ENCODE measurements at regions not wholly inside any gene's neighbourhood (a gene's known extent, or its start where the extent isn't known, plus 50 kb on each side); places are given as distances from the start of the nearest gene placed in this dataset.

- no peak for DNase-seq (ENCODE audit: low read depth in 3 of 3)
Observed at GRCh38 chr3:177812492-177812891, 615.2 kb upstream of the TBL1XR1 start.

DNA sequence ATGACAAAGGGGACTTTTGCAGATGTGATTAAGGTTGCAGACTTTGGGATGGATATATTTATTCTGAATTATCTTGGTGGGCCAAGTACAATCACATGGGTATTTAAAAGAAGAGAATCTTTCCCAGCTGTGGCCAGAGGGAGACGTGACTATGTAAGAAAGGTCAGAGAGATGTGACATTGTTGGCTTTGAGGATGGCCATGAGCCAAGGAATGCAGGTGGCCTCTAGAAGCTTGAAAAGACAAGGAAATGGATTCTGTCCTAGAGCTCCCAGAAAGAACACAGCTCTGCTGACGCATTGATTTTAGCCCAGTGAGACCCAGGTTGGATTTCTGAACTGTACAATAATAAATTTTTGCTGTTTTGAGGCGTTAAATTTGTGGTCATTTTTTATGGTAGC, 616.0 kb upstream of the TBL1XR1 start:
- DNase-seq (ENCODE audit: low read depth in 3 of 3): no peak

DNA sequence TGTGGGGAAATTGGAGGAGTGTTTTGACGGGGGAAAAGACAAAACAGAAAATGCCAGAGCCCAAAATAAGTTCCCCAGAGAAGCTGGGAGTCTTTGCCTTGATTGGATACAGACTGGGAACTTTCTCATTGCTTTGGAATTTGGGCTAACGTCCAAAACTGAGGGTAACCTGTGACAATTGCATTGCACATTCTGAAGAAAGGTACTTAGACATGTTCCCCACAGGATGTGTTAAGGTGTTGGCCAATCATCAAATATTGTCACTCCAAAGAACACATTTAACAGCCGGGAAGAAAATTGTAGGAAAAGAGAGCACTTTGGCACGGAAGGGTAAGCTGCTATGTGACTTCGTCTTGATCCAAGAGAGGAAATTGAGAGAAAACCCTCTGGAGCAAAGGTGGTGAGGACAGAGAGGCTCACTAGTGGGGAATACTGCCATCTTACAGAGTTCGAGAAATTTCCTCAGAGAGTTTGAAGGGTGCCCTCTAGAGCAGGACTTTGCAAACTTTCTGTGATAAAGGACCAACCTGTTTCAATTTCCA, 619.5 kb upstream of the TBL1XR1 start:
- DNase-seq (ENCODE audit: low read depth in 3 of 3): no peak

GRCh38 chr3:177817751-177818150, 620.5 kb upstream of the TBL1XR1 start:
- DNase-seq (ENCODE audit: low read depth in 3 of 3): no peak

DNA sequence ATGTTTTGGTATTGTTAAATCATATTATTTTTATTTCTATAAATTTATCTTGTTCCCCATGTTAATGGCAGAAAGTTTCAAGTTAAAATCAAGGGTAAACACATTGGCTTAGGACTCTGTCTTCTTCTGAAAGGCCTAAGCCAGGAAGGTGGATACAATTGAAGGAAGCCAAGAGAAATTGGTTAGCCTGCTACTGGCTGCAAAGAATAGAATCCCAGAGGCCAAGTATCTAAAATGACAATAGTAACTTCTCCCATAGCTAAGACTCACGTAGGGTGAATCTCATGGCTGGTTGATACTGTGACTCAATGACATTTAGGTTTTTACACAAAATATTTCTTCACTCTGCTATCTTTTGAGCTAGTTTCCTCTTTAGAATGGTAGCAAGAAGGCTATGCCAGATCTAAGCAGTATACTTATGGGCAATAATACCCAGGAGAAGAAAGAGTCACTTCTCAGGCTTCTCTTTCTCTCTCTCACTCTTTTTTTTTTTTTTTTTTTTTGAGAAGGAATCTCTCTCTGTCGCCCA, 621.5 kb upstream of the TBL1XR1 start:
- DNase-seq (ENCODE audit: low read depth in 3 of 3): no peak

DNA sequence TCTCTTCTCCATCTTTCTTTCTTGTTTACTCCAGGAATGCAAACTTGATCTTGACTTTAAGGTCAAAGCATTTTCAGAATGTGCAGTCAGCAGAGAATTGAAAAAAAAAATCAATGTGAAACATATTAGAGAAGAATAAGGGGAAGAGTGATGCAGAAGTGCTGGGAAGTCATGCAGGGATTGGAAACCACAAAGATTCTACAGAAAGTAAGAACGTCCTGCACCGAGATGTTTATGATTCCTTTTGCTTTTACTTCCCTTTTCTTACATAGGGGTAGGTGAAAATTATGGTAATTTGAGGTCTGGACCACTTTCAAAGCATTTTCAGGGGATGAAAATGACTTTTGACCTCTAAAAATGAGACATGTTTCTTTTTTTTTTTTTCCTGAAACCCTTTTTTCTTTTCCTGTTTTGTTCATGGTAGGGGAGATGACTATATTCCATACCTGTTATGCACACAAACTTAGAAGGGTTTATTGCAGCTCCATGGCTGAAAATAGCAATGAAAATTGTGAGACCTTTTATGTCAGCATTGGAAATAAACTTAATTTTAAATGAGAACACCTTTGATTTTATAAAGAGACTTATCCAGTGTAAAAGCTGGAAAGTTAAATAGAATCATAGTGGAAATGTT, 623.5 kb upstream of the TBL1XR1 start:
- DNase-seq (ENCODE audit: low read depth in 3 of 3): no peak

DNA sequence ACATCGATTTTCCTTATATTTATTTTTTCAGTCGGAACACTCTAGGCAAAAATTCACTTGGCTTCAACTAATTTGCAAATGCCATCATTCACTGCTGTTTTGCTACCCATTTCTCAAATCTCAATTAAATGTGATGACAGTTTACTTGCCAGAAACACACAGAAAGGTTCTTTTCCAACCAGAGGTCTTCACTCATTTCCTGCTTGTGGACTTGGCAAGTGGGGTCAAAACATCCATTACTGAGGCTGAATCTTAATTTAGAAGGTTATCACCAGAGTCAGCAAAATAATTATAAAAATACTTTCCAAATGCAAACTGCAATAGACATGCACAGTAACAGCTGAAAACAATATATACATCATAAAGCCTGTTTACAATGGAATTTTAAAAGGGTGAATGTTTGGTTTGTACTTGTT, 625.4 kb upstream of the TBL1XR1 start:
- DNase-seq (ENCODE audit: low read depth in 3 of 3): no peak

DNA sequence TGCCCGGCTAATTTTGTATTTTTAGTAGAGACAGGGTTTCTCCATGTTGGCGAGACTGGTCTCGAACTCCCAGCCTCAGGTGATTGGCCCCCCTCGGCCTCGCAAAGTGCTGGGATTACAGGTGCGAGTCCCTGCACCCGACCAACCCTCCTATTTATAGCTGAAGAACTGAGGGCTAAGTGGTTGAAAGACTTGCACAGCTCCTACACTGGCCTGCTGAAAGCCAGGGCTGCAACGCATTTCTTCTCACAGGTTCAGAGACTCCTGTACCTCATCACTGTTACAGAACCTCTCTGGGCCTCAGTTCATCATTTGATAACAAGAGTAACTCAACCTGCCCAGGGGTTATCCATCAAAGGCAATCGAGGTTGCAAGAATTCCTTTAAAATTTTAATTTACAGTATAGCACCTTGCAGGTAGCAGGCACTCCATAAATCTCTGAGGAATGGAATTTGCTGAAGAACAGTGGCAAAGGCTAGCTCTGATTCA, 626.5 kb upstream of the TBL1XR1 start:
- DNase-seq (ENCODE audit: low read depth in 3 of 3): no peak

DNA sequence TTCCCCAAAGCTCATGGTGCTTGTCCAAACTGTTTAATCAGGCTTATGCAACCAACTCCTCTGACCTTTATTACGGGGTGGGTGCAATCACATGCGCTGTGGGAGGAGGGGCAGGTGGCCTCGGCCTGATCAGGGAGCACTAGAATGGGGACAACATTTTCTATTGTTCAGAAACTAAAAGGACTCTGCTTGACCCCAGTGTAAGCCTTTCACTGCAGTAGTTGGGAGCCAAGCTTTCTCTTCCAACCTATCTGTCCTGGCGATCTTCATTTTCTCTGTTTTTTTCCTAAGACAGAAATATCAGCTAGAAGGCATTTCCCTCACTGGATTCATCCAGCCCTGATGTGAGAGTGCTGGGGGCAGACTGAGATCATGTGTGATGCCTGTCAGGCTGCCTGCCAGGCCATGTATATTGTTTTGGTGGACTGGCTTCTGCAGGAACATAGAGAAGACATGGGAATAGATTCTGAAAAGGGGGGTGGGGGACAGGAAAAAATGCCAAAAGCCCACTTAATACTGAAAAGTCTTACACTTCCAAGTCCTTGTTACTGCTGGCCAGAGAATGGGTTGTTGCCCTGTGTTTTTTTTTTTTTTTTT, 627.0 kb upstream of the TBL1XR1 start:
- DNase-seq (ENCODE audit: low read depth in 3 of 3): no peak

GRCh38 chr3:177824841-177825240, 627.6 kb upstream of the TBL1XR1 start:
- DNase-seq (ENCODE audit: low read depth in 3 of 3): no peak

DNA sequence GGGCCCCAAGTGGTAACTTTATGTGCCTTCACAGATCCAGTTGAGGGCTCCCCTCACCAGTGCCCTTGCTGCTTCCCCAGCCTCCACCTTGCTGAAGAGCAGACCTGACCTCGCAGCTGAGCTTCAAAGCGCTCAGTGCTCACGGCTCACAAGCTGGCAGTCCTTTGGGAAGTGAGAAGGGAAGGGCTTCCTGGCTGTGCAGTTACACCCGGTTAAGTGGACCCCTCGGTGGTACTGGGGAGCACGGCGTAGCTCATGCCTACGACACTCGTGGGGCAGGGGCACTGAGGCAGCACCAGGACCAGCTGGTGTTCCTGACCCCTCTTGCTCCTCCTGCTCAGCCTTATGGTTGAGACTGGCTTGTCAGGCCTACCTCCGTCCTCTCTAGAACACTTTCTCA, 629.0 kb upstream of the TBL1XR1 start:
- no peak for DNase-seq (ENCODE audit: low read depth in 3 of 3)

DNA sequence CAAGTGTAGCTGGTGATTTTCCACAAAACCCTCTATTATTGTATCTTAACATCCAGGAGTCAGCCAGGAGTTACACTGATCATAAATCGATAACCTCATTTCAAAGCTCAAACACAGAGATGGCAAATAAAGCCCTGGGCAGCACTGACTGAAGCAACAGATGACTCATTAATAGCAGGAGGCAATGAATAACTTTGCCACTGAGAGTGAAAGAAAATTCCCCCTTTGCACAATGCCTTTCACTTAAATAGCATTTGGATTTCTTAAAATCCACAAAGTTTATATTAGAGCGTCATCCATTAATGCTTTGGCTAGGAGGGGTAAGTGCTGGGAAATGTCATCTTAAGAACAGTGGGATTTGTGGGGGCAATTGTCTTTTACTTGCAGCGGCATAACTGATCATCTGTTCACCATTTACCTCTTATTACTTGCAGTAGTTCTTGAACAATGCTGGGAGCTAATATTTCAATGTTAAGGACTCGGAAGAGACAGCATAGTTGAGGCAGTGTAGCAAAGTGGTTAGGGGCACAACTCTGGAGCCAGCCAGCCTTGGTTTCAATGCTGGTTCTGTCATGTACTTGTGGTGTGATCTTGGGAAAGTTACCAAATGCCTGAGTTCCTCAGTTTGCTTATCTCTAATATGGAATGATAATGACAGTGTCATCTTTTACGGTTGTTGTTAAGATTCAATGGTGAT, 630.4 kb upstream of the TBL1XR1 start:
- DNase-seq (ENCODE audit: low read depth in 3 of 3): no peak

GRCh38 chr3:177828208-177828565, 630.9 kb upstream of the TBL1XR1 start:
- DNase-seq (ENCODE audit: low read depth in 3 of 3): no peak

GRCh38 chr3:177830411-177830849, 633.1 kb upstream of the TBL1XR1 start:
- no peak for DNase-seq (ENCODE audit: low read depth in 3 of 3)

GRCh38 chr3:177831361-177831760, 634.1 kb upstream of the TBL1XR1 start:
- DNase-seq (ENCODE audit: low read depth in 3 of 3): no peak

DNA sequence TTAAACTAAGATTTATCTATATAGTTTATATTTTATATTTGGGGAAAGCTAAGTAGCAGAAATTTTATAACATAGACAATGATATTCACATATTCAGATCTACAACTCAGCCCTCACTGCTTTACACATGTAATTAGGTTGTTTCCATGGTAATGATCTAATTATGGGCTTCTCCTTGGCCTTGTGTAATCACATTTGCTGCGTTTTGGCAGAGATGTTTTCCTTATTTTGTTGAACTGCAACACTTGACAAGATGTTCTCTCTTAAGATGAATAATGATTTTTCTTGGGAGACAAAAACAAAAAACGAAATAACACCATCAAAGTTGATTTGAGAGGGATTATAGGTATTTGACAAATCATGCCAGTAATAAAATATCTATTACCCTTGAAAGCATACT, 635.6 kb upstream of the TBL1XR1 start:
- no peak for DNase-seq (ENCODE audit: low read depth in 3 of 3)

DNA sequence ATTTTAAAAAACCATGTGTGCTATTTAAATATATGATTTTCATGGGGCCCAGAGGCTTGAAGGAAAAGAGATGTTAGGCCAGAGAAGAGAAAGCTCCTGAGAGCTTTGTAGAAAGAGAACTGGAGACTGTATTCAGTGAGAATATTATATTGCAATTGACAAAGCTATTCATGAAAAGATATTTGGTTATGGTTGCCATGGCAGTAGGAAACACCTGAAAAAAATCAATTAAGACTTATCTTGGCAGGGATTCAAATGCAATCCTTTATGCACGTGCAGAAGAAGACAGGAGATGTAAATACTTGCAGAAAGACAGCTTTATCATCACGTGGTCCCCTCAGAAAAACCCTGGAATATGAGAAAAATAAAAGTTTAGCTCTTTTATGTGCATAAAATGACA, 636.0 kb upstream of the TBL1XR1 start:
- DNase-seq (ENCODE audit: low read depth in 3 of 3): no peak

DNA sequence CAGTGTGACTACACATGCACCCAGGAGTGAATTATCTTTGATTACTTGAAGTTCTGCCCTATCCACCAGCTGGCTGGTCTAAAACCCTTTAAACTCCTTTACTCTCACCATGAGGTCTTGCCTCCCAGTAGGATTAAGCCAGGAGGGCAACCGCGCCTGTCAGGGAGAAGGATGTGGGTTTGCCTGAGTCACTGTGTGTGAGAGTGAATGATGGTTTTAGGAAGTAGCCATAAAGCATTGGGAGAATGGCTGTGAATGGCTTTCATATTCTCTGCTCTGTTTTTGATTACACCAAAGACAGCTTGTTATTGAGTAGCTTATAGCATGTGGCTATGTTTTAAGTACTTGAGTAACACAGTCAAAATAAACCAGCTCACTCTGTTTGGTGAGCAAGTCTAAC, 637.7 kb upstream of the TBL1XR1 start:
- no peak for DNase-seq (ENCODE audit: low read depth in 3 of 3)

DNA sequence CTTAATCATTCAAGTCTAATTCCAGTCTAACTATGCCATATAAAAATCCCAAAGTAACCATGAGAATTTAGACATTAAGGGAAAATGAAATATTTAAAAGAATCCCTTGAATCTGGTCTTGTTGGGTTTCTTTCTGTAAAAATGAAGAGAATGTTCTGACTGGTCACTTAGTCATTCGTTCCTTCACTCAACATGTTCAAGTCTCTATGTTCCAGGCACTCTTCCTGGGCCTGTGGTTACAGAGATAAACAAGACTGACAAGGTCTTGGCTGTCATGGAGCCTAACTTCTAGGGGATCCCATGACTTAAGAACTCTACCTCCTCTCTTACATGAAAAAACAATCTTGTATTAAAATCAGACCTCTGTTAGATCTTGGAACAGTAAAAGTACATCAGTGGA, 638.6 kb upstream of the TBL1XR1 start:
- no peak for DNase-seq (ENCODE audit: low read depth in 3 of 3)

GRCh38 chr3:177836671-177837070, 639.4 kb upstream of the TBL1XR1 start:
- no peak for DNase-seq (ENCODE audit: low read depth in 3 of 3)

- DNase-seq (ENCODE audit: low read depth in 3 of 3): no peak
Observed at GRCh38 chr3:177837951-177838655, 640.8 kb upstream of the TBL1XR1 start.

GRCh38 chr3:177838766-177839350, 641.6 kb upstream of the TBL1XR1 start:
- DNase-seq (ENCODE audit: low read depth in 3 of 3): no peak
